Activated B cell treated with CpG ODN at 0.5 μM for 24 hours (primary cell): ENCODE measurements at regions not wholly inside any gene's neighbourhood (a gene's known extent, or its start where the extent isn't known, plus 50 kb on each side); places are given as distances from the start of the nearest gene placed in this dataset.
"Not testable (repeated sequence)": the region's sequence is repeated elsewhere in the genome, so short reads cannot be mapped to it uniquely, and the experiment has no call there.

ENCODE experiments used
- ATAC-seq: fragments of 200-7000 bp; cut with Tn5 transposase; one replicate; pipeline ENCODE4 v1.10.0; 2021; ENCODE audit warnings: low read depth, mild to moderate bottlenecking, moderate library complexity
- CTCF ChIA-PET: fragments of 350-600 bp; sonication (Branson Sonifier 250); formaldehyde crosslinking; loops from one replicate; lab custom pipeline; 2021; ENCODE audit warnings: antibody characterized with exemption; lab: Charles Lee
- POLR2A ChIA-PET: fragments of 350-600 bp; sonication (Branson Sonifier 250); formaldehyde crosslinking; loops from one replicate; lab custom pipeline; 2021; ENCODE audit warnings: antibody characterized with exemption; lab: Charles Lee
- DNase-seq: peaks from one replicate; pipeline ENCODE4 v3.0.0; 2022
- H3K27ac Mint-ChIP-seq: one replicate; pipeline ENCODE4 v1.8.0; 2020; ENCODE audit warnings: mixed read lengths
- H3K27me3 Mint-ChIP-seq: one replicate; pipeline ENCODE4 v1.8.0; 2021; ENCODE audit warnings: mixed read lengths
- H3K36me3 Mint-ChIP-seq: one replicate; pipeline ENCODE4 v1.8.0; 2021; ENCODE audit warnings: low read depth, mixed read lengths
- H3K4me1 Mint-ChIP-seq: one replicate; pipeline ENCODE4 v1.8.0; 2021; ENCODE audit warnings: mixed read lengths
- H3K4me3 Mint-ChIP-seq: one replicate; pipeline ENCODE4 v1.8.0; 2020; ENCODE audit warnings: mild to moderate bottlenecking, mixed read lengths
- H3K9me3 Mint-ChIP-seq: one replicate; pipeline ENCODE4 v1.8.0; 2020; ENCODE audit warnings: mixed read lengths
- CTCF ChIP-seq: fragments of 200-600 bp; IDR thresholded peaks from one replicate; pipeline ENCODE4 v1.8.0; 2022; ENCODE audit warnings: antibody characterized with exemption, mild to moderate bottlenecking
- intact Hi-C: fragments of 100-400 bp; cut with micrococcal nuclease; formaldehyde crosslinking; loops from one replicate; pipeline ENCODE4 v1.15.1; 2024

GRCh38 chr9:102398205-102398604 is 596.9 kb upstream of the CYLC2 start:
- intact Hi-C loops, result no loop called here
- Mint-ChIP-seq H3K27me3 (no peaks in the 10 kb centered on the region), H3K27ac (no peak overlapping the region), H3K9me3 (peaks cover 4% of the 10 kb centered on the region), H3K36me3 (no peaks in the 10 kb centered on the region), H3K4me3 (no peak overlapping the region), H3K4me1 (no peaks in the 10 kb centered on the region)
- no peak for TF ChIP-seq CTCF
- ATAC-seq, result no peak
- ChIA-PET CTCF (no interaction called here), POLR2A (no interaction called here)
- no peak for DNase-seq

GRCh38 chr9:102385620-102386019 is 609.5 kb upstream of the CYLC2 start:
- H3K27ac Mint-ChIP-seq, H3K27me3 Mint-ChIP-seq, H3K9me3 Mint-ChIP-seq, CTCF ChIA-PET, H3K4me3 Mint-ChIP-seq, DNase-seq, ATAC-seq, intact Hi-C loops, POLR2A ChIA-PET, H3K36me3 Mint-ChIP-seq, H3K4me1 Mint-ChIP-seq: not testable (repeated sequence)

GRCh38 chr9:102362470-102363132 is 624.2 kb upstream of the GRIN3A start:
- no peaks in the 10 kb centered on the region for H3K36me3 Mint-ChIP-seq
- CTCF ChIA-PET, result no interaction called here
- no peaks in the 10 kb centered on the region for H3K4me1 Mint-ChIP-seq
- no peak overlapping the region for H3K27ac Mint-ChIP-seq
- no peak for TF ChIP-seq CTCF
- DNase-seq (no peak), ATAC-seq (no peak)
- H3K9me3 Mint-ChIP-seq, result peaks cover 3% of the 10 kb centered on the region
- H3K27me3 Mint-ChIP-seq, result no peaks in the 10 kb centered on the region
- intact Hi-C loops, result no loop called here
- POLR2A ChIA-PET, result no interaction called here
- no peak overlapping the region for H3K4me3 Mint-ChIP-seq

DNA sequence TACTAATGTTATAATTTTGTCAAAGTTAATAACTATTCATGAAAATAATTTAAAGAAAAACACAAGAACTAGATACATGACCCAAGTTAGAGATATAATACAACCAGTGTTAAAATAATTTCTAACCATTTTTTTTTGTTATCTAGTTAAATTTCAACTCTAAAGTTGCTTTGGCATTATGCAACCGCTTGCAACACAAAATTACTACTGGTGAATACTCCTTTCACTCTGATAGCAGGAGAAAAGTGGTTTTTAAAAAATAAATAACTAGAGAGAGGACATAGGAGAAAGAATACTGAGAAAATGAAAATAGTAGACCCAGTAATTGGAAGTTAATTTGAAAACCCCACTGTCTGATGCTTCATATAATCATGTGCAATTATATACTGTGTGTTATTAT is 622.4 kb upstream of the GRIN3A start:
- DNase-seq (no peak), ATAC-seq (no peak)
- ChIA-PET POLR2A (no interaction called here), CTCF (no interaction called here)
- intact Hi-C loops, result no loop called here
- Mint-ChIP-seq H3K4me3 (no peak overlapping the region), H3K27me3 (no peaks in the 10 kb centered on the region), H3K9me3 (peaks cover 6% of the 10 kb centered on the region), H3K4me1 (no peaks in the 10 kb centered on the region), H3K27ac (no peak overlapping the region), H3K36me3 (no peaks in the 10 kb centered on the region)
- no peak for TF ChIP-seq CTCF

DNA sequence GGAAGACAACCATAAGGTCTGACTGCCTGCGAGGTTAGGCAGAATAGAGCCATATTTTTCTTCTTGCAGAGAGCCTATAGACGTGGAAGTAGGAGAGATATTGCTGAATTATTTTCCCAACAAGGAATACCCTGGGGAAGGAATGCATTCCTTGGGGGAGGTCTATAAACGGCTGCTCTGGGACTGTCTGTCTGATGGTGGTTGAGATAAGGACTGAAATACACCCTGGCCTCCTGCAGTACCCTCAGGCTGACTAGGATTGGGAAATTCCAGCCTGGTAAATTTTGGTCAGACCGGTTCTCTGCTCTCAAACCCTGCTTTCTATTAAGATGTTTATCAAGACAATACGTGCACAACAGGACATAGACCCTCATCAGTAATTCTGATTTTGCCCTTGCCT is 617.5 kb upstream of the GRIN3A start:
- CTCF ChIA-PET, result no interaction called here
- H3K27ac Mint-ChIP-seq, result no peak overlapping the region
- intact Hi-C loops, result no loop called here
- no peak for ATAC-seq
- no peak for DNase-seq
- POLR2A ChIA-PET, result no interaction called here
- H3K27me3 Mint-ChIP-seq, result no peaks in the 10 kb centered on the region
- H3K4me3 Mint-ChIP-seq, result no peak overlapping the region
- H3K36me3 Mint-ChIP-seq, result no peaks in the 10 kb centered on the region
- H3K9me3 Mint-ChIP-seq, result peaks cover 8% of the 10 kb centered on the region
- no peaks in the 10 kb centered on the region for H3K4me1 Mint-ChIP-seq
- no peak for TF ChIP-seq CTCF

DNA sequence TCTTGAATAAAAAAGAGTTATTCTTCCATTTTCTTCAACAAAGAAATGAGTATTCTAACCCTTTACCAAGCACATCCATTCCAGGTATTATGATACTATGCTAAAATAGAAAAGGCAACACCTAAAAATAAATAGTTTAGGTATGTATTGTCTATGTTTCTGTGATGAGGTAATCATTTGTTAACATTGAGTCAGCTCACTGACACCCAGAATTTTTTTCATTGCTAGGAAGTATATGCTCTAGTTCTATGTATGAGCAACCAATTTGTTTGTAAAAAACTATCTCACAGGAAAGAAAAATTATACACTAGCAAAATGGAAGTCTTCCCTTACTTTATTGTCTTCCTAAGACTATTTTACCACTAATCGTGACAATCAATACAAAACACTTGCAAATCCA is 615.6 kb upstream of the GRIN3A start:
- CTCF ChIA-PET, result no interaction called here
- H3K9me3 Mint-ChIP-seq, result peaks cover 14% of the 10 kb centered on the region
- H3K4me1 Mint-ChIP-seq, result no peaks in the 10 kb centered on the region
- no peak overlapping the region for H3K4me3 Mint-ChIP-seq
- H3K36me3 Mint-ChIP-seq, result no peaks in the 10 kb centered on the region
- intact Hi-C loops, result no loop called here
- H3K27ac Mint-ChIP-seq, result no peak overlapping the region
- DNase-seq, result no peak
- no peak for ATAC-seq
- TF ChIP-seq CTCF, result no peak
- POLR2A ChIA-PET, result no interaction called here
- no peaks in the 10 kb centered on the region for H3K27me3 Mint-ChIP-seq

DNA sequence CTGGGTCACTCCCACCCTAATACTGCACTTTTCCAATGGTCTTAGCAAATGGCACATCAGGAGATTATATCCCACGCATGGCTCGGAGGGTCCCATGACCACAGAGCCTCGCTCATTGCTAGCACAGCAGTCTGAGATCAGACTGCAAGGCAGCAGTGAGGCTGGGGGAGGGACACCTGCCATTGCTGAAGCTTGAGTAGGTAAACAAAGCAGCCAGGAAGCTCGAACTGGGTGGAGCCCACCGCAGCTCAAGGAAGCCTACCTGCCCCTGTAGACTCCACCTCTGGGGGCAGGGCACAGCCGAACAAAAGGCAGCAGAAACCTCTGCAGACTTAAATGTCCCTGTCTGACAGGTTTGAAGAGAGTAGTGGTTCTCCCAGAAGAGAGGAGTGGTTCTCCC is 599.0 kb upstream of the GRIN3A start:
- POLR2A ChIA-PET, DNase-seq, H3K4me3 Mint-ChIP-seq, ATAC-seq, H3K27me3 Mint-ChIP-seq, H3K4me1 Mint-ChIP-seq, H3K9me3 Mint-ChIP-seq, intact Hi-C loops, H3K36me3 Mint-ChIP-seq, CTCF ChIA-PET, H3K27ac Mint-ChIP-seq: not testable (repeated sequence)
